ENCODE measurements at regions not wholly inside any gene's neighbourhood (a gene's known extent, or its start where the extent isn't known, plus 50 kb on each side); places are given as distances from the start of the nearest gene placed in this dataset.

DNA sequence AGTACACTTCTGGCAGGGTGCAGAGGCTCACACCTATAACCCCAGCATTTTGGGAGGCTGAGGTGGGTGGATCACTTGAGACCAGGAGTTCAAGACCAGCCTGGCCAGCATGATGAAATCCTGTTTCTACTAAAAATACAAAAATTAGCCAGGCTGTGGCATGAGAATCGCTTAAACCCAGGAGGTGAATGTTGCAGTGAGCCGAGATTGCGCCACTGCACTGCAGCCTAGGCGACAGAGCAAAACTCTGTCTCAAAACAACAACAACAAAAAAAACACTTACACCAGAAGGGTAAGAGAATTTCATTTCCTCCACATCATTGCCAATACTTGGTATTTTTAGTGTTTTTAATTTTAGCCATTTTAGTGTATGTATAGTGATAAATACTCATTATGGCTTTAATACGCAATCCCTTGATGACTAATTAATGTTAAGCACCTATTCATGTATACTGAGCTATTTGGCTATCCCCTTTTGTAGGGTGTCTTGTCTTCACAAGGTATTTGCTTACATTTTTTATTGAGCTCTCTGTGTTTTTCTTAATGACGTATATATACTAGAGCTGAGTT is 77.1 kb upstream of the TNR start:
- TF ChIP-seq, protein P1, sequence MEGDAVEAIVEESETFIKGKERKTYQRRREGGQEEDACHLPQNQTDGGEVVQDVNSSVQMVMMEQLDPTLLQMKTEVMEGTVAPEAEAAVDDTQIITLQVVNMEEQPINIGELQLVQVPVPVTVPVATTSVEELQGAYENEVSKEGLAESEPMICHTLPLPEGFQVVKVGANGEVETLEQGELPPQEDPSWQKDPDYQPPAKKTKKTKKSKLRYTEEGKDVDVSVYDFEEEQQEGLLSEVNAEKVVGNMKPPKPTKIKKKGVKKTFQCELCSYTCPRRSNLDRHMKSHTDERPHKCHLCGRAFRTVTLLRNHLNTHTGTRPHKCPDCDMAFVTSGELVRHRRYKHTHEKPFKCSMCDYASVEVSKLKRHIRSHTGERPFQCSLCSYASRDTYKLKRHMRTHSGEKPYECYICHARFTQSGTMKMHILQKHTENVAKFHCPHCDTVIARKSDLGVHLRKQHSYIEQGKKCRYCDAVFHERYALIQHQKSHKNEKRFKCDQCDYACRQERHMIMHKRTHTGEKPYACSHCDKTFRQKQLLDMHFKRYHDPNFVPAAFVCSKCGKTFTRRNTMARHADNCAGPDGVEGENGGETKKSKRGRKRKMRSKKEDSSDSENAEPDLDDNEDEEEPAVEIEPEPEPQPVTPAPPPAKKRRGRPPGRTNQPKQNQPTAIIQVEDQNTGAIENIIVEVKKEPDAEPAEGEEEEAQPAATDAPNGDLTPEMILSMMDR (IDR thresholded peaks at IDR 0.05), result no peak
- no peak for TF ChIP-seq POLR2A (IDR thresholded peaks at IDR 0.05)
